Common myeloid progenitor, CD34-positive (primary cell): ENCODE measurements at regions not wholly inside any gene's neighbourhood (a gene's known extent, or its start where the extent isn't known, plus 50 kb on each side); places are given as distances from the start of the nearest gene placed in this dataset.
"Not testable (repeated sequence)": the region's sequence is repeated elsewhere in the genome, so short reads cannot be mapped to it uniquely, and the experiment has no call there.

Experiments used
- CTCF ChIA-PET: fragments of 350-600 bp; sonication (Branson Sonifier 250); formaldehyde crosslinking; loops from one replicate; lab custom pipeline; 2021; ENCODE audit warnings: antibody characterized with exemption; lab: Charles Lee
- POLR2A ChIA-PET: fragments of 350-600 bp; sonication (Branson Sonifier 250); formaldehyde crosslinking; loops from one replicate; lab custom pipeline; 2021; ENCODE audit warnings: antibody characterized with exemption; lab: Charles Lee
- DNase-seq, 3 donors: peaks; one replicate each; pipeline versions ENCODE4 v3.0.0 to v3.0.0-alpha.2; 2013
- H3K27ac ChIP-seq, 2 experiments: 1 replicate in 1 of 2; 2 replicates in 1 of 2; pipeline ENCODE4 v1.7.0; 2013; ENCODE audit warnings: inconsistent platforms in 2 of 2, low read length in 2 of 2, mild to moderate bottlenecking in 2 of 2, low read depth in 1 of 2, moderate library complexity in 1 of 2; ENCODE audit not compliant: severe bottlenecking in 2 of 2, insufficient read depth in 1 of 2, poor library complexity in 1 of 2
- H3K27me3 ChIP-seq, 5 experiments: replicated peaks in 2 of 5; 1 replicate in 3 of 5; 2 replicates in 2 of 5; pipeline versions ENCODE4 v1.6.1 to v1.7.0; 2013; ENCODE audit warnings: low read length in 4 of 5, mild to moderate bottlenecking in 2 of 5, moderate library complexity in 2 of 5, inconsistent platforms in 1 of 5; ENCODE audit not compliant: insufficient read depth in 5 of 5, control insufficient read depth in 4 of 5
- H3K36me3 ChIP-seq, 4 experiments: 1 replicate in 2 of 4; 2 replicates in 2 of 4; pipeline versions ENCODE4 v1.6.1 to v1.7.0; 2013; ENCODE audit warnings: low read length in 3 of 4, control low read depth in 1 of 4, mild to moderate bottlenecking in 1 of 4; ENCODE audit not compliant: control insufficient read depth in 4 of 4, insufficient read depth in 4 of 4
- H3K4me1 ChIP-seq, 4 experiments: 1 replicate in 3 of 4; 2 replicates in 1 of 4; pipeline versions ENCODE4 v1.6.1 to v1.7.1; 2013; ENCODE audit warnings: low read length in 3 of 4, mild to moderate bottlenecking in 3 of 4, control low read depth in 1 of 4, inconsistent platforms in 1 of 4, moderate library complexity in 1 of 4; ENCODE audit not compliant: control insufficient read depth in 4 of 4, insufficient read depth in 4 of 4; ENCODE audit errors: control extremely low read depth in 1 of 4
- H3K4me3 ChIP-seq, 7 experiments: 1 replicate in 4 of 7; 2 replicates in 3 of 7; pipeline versions ENCODE4 v1.5.1 to v1.7.0; 2013; ENCODE audit warnings: mild to moderate bottlenecking in 7 of 7, low read length in 6 of 7, moderate library complexity in 6 of 7, inconsistent platforms in 2 of 7, low read depth in 2 of 7, control low read depth in 1 of 7; ENCODE audit not compliant: insufficient read depth in 4 of 7, control insufficient read depth in 1 of 7; ENCODE audit errors: extremely low read depth in 1 of 7
- H3K9me3 ChIP-seq, 5 experiments: 1 replicate in 4 of 5; 2 replicates in 1 of 5; pipeline versions ENCODE4 v1.6.1 to v1.7.1; 2013; ENCODE audit warnings: low read length in 4 of 5, mild to moderate bottlenecking in 2 of 5, inconsistent platforms in 1 of 5, low read depth in 1 of 5, moderate library complexity in 1 of 5; ENCODE audit not compliant: control insufficient read depth in 4 of 5, insufficient read depth in 2 of 5; ENCODE audit errors: control extremely low read depth in 1 of 5
- WGBS: methylation state at CpG from one replicate; pipeline ENCODE4 v1.1.5; 2013; ENCODE audit not compliant: insufficient coverage; 5-methylcytosine and 5-hydroxymethylcytosine counted together

DNA sequence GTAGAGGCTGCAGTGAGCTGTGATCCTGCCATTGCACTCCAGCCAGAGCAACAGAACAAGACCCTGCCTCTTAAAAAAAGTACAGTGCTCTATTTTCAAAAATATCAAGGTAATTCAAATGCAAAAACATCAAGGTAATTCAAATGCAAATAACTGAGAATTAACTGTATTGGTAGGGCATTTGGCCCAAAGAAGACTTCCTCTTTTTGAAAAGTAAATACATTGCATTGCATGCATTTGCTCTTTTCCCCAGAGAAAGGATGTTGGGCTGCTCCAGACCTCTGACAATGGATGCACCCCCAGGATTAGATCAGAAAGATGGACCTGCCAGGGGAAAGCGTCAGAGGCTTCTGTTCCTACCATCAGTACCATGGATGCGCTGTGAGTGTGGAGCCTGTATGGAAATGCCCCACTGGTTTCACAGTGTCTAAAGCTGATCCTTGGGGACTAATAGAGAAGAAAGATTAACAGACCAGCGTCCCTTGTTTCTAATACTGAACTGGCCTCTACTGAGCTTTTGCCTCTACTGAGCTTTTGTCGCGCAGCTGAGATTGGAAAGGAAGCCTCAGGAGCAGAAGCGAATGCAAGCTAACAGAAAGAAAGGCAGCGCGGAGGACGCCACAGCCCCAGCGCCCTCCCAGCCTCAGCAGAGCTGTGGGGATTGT is 93.5 kb upstream of the LYZL2 start:
- Histone ChIP-seq H3K27me3 (no peaks in the 10 kb centered on the region), H3K36me3 (no peaks in the 10 kb centered on the region), H3K4me1 (peaks cover 0 to 20% (median 8%) of the 10 kb centered on the region in 4 experiments), H3K9me3 (no peaks in the 10 kb centered on the region), H3K4me3 (no peak overlapping the region), H3K27ac (no peak overlapping the region)
- ChIA-PET CTCF (interaction anchor here (1.4 to 1.6 kb wide), 3 partner anchors 35 to 1085 kb away, joined by 3 to 4 read pairs (median 3); no protein-coding TSS in a partner anchor), POLR2A (no interaction called here)
- peak in 2 of 3 donors; percentile 51 to 53 for DNase-seq
- 80% methylated on average over 1 of the region's 10 CpGs for WGBS

DNA sequence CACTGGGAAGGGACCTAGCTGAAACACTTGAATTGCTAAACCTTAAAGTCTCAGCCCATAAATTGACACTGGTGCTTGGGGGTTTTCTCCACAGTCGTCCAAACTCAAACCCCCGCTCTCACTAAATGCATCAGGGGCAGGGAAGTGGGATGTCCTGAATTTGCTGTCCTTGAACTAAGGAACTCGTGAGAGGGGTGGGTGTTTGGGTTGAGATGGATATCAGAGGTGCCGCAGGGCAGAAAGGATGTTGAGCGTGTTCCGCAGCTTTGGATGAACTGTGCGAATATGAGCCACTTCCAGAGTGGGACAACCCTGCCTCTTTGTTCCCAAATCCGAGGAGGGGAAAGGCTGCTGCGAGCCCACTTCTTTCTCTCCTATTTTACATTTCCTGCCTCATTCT is 90.3 kb upstream of the LYZL2 start:
- Histone ChIP-seq H3K9me3 (no peaks in the 10 kb centered on the region), H3K27ac (no peak overlapping the region), H3K36me3 (no peaks in the 10 kb centered on the region), H3K27me3 (no peaks in the 10 kb centered on the region), H3K4me3 (no peak overlapping the region), H3K4me1 (peaks cover 0 to 8% (median 1%) of the 10 kb centered on the region in 4 experiments)
- POLR2A ChIA-PET, result no interaction called here
- CTCF ChIA-PET, result interaction anchor here (1.9 to 3.9 kb wide), 2 partner anchors 11 to 32 kb away, joined by 4 to 20 read pairs; no protein-coding TSS in a partner anchor
- 82% methylated on average over 9 of the region's 9 CpGs for WGBS
- DNase-seq, result no peak

DNA sequence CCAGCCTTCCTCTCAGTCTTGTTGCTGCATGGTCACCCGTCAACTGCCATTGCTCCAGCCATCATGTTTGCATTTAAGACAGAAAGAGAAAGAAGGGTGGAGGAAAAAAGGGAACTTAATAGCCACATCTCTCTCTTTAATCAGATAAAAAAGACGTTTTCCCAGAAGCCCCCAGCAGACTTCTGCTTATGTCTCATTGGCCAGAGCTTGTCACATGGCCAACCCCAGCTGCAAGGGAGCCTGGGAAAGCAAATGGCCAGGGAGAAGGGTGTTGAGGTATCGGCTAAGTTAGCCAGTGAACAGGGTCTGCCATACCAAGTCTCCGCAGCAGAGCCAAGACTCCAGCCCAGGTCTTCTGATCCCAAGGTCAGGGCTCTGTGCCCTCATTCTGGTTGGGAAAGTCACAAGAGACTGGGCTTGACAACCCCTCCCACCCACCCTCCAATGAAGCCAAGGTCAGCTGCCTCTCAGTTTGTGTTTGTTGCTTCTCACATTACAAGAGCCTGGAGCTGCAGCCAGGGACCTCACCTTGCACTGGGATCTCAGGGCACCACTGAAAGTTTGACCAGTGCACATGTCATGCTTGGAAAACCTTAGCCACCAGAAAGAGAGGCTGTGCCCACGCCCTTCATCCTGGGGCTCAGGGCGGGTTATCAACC is 80.3 kb upstream of the LYZL2 start:
- ChIA-PET CTCF (interaction anchor here (1.0 to 1.4 kb wide), 3 partner anchors 21 to 70 kb away, joined by 3 read pairs; no protein-coding TSS in a partner anchor), POLR2A (no interaction called here)
- peaks cover 0 to 17% (median 6%) of the 10 kb centered on the region in 5 experiments for H3K9me3 ChIP-seq
- DNase-seq, result peak in 2 of 3 donors; percentile 29 to 39
- no peaks in the 10 kb centered on the region for H3K27me3 ChIP-seq
- no peaks in the 10 kb centered on the region for H3K36me3 ChIP-seq
- H3K4me1 ChIP-seq, result peaks cover 0 to 17% (median 13%) of the 10 kb centered on the region in 4 experiments
- 79% methylated on average over 3 of the region's 6 CpGs for WGBS
- no peak overlapping the region for H3K27ac ChIP-seq
- H3K4me3 ChIP-seq, result no peak overlapping the region

DNA sequence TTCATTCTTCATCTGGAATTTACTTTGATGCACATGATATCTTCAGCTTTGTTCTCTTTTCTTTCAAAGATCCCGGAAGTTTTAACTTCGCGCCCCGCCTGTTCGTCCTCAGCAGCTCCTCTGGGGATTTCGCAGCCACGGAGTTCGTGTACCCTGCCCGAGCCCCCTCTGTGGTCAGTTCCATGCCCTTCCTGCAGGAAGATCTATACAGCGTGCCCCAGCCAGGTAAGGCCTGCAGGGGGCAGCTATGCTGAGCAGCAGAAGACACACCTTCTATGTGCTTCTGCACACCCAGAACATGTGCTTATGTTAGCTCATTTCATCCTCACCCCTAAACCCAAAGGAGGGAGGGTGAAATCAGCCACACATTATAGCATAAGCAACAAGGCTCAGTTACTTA is 79.7 kb upstream of the LYZL2 start:
- Histone ChIP-seq H3K36me3 (no peaks in the 10 kb centered on the region), H3K4me1 (peaks cover 0 to 23% (median 18%) of the 10 kb centered on the region in 4 experiments), H3K4me3 (no peak overlapping the region), H3K27ac (no peak overlapping the region), H3K9me3 (peaks cover 0 to 16% (median 3%) of the 10 kb centered on the region in 5 experiments), H3K27me3 (no peaks in the 10 kb centered on the region)
- POLR2A ChIA-PET, result no interaction called here
- DNase-seq, result no peak
- CTCF ChIA-PET, result interaction anchor here (1.0 to 1.8 kb wide), 4 partner anchors 10 to 69 kb away, joined by 3 to 4 read pairs (median 3); no protein-coding TSS in a partner anchor
- 95% methylated on average over 9 of the region's 10 CpGs for WGBS

DNA sequence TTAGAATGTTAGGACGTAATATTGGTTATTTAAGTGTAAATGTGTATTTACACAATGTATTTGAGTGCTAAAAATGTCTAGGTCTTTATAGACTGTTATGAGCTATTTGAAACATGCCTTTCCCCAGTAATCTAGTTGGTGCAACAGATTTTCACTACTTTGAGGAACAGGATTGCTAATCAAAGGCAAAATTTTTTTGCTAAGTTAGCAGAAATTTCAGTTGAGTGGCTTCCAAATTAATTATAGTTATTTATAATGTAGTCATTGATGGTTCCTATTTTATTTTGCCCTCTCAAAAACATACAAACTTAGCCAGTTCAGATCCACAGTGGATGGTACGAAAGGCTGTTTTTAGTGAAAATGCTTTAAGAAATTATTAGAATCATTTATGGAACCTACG is 78.7 kb upstream of the LYZL2 start:
- DNase-seq, result no peak
- peaks cover 0 to 28% (median 18%) of the 10 kb centered on the region in 4 experiments for H3K4me1 ChIP-seq
- POLR2A ChIA-PET, result no interaction called here
- CTCF ChIA-PET, result interaction anchor here (1.8 kb wide), 1 partner anchor 11 kb away, joined by 4 read pairs; no protein-coding TSS in a partner anchor
- H3K9me3 ChIP-seq, result peaks cover 0 to 6% (median 0%) of the 10 kb centered on the region in 5 experiments
- H3K27me3 ChIP-seq, result no peaks in the 10 kb centered on the region
- WGBS, result 100% methylated on average over 1 of the region's 3 CpGs
- no peak overlapping the region for H3K4me3 ChIP-seq
- no peak overlapping the region for H3K27ac ChIP-seq
- H3K36me3 ChIP-seq, result no peaks in the 10 kb centered on the region

DNA sequence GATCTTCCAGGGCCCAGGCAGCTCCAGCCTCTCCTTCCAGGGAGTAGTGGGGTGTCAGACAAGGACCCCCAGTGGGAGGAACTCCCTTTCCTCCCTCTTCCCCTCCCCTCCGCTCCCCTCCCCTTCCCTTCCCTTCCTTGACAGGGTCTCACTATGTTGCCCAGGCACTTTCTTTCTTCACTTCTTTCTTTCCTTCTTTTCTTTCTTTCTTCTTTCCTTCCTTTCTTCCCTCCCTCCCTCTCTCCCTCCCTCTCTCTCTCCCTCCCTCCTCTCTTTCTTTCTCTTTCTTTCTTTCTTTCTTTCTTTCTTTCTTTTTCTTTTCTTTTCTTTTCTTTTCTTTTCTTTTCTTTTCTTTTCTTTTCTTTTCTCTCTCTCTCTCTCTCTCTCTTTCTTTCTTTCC is 76.6 kb upstream of the LYZL2 start:
- H3K9me3 ChIP-seq, H3K27ac ChIP-seq, H3K27me3 ChIP-seq, POLR2A ChIA-PET, CTCF ChIA-PET, H3K36me3 ChIP-seq, DNase-seq: not testable (repeated sequence)
- Histone ChIP-seq H3K4me1 (peaks cover 0 to 42% (median 28%) of the 10 kb centered on the region in 4 experiments), H3K4me3 (peak overlapping the region in 1 of 7 experiments; percentile 26)
- 100% methylated on average over 1 of the region's 1 CpG for WGBS
